K562 (cell line): ENCODE measurements at regions not wholly inside any gene's neighbourhood (a gene's known extent, or its start where the extent isn't known, plus 50 kb on each side); places are given as distances from the start of the nearest gene placed in this dataset.
A peak's percentile ranks its signal among the peaks of the same experiment; 100 is the strongest.

Source experiments
- BRD9 ChIP-seq: fragments of 450-650 bp; IDR thresholded peaks from 2 replicates; pipeline ENCODE4 v1.6.1; 2018; ENCODE audit warnings: low read depth; ENCODE audit not compliant: partially characterized antibody
- CC2D1A ChIP-seq: fragments of 450-650 bp; IDR thresholded peaks from 2 replicates; pipeline ENCODE4 v1.6.1; 2017; ENCODE audit warnings: mild to moderate bottlenecking
- CEBPB ChIP-seq: fragments of 450-650 bp; IDR thresholded peaks from 2 replicates; pipeline ENCODE4 v1.6.1; 2016; ENCODE audit warnings: missing genetic modification characterization, missing compliant biosample characterization
- CHAMP1 ChIP-seq: fragments of 450-650 bp; IDR thresholded peaks from 2 replicates; pipeline ENCODE4 v1.6.1; 2016; ENCODE audit warnings: mild to moderate bottlenecking
- CREM ChIP-seq: IDR thresholded peaks from 2 replicates; pipeline ENCODE4 v1.6.1; 2014; ENCODE audit warnings: antibody characterized with exemption, low read depth
- CXXC5 ChIP-seq: fragments of 250-450 bp; sonication (Bioruptor Pico); IDR thresholded peaks from 2 replicates; pipeline ENCODE4 v1.8.0; 2022; ENCODE audit warnings: inconsistent platforms, mild to moderate bottlenecking, moderate library complexity
- DPF2 ChIP-seq: fragments of 450-650 bp; IDR thresholded peaks from 2 replicates; pipeline ENCODE4 v1.6.1; 2016
- HMBOX1 ChIP-seq: sonication (generic); IDR thresholded peaks from 2 replicates; pipeline ENCODE4 v1.6.1; 2016
- MAFG ChIP-seq: fragments of 450-650 bp; conservative IDR thresholded peaks from 2 replicates; pipeline ENCODE4 v1.6.1; 2016; ENCODE audit warnings: missing genetic modification characterization, missing compliant biosample characterization
- MECOM ChIP-seq: fragments of 250-450 bp; sonication (Bioruptor Pico); IDR thresholded peaks from 2 replicates; pipeline ENCODE4 v1.8.0; 2022; ENCODE audit warnings: inconsistent platforms
- MIER1 ChIP-seq: fragments of 450-650 bp; IDR thresholded peaks from 2 replicates; pipeline ENCODE4 v1.6.1; 2016; ENCODE audit warnings: antibody characterized with exemption, mild to moderate bottlenecking, low read depth
- MYBL2 ChIP-seq, 2 experiments: fragments of 450-650 bp in 1 of 2; sonication (generic) in 1 of 2; formaldehyde crosslinking in 1 of 2; IDR thresholded peaks; 2 replicates each; pipeline versions ENCODE4 v1.6.1 to v1.8.1; 2017 to 2022; ENCODE audit warnings: borderline replicate concordance in 1 of 2, inconsistent platforms in 1 of 2, low read depth in 1 of 2, mild to moderate bottlenecking in 1 of 2, missing genetic modification reagents in 1 of 2, moderate library complexity in 1 of 2
- NFE2 ChIP-seq: IDR thresholded peaks from 2 replicates; pipeline ENCODE4 v1.6.1; 2014; ENCODE audit warnings: antibody characterized with exemption, low read depth
- NR3C1 ChIP-seq: sonication (generic); formaldehyde crosslinking; IDR thresholded peaks from 2 replicates; pipeline ENCODE4 v1.8.1; 2022; ENCODE audit warnings: missing genetic modification reagents
- RBM15 ChIP-seq: fragments of 200-400 bp; formaldehyde crosslinking; IDR thresholded peaks from 2 replicates; pipeline ENCODE4 v1.6.1; 2018; ENCODE audit warnings: mild to moderate bottlenecking, low read length, moderate library complexity; ENCODE audit not compliant: insufficient read depth
- REST ChIP-seq, 2 experiments: fragments of 450-650 bp; formaldehyde crosslinking in 1 of 2; IDR thresholded peaks; 2 replicates each; pipeline versions ENCODE4 v1.4.0 to v1.6.1; 2014 to 2020; ENCODE audit warnings: mild to moderate bottlenecking in 2 of 2, borderline replicate concordance in 1 of 2, low read depth in 1 of 2
- SPI1 ChIP-seq: IDR thresholded peaks from 2 replicates; pipeline ENCODE4 v1.6.1; 2011; ENCODE audit warnings: low read depth, low read length, control low read depth, borderline replicate concordance

DNA sequence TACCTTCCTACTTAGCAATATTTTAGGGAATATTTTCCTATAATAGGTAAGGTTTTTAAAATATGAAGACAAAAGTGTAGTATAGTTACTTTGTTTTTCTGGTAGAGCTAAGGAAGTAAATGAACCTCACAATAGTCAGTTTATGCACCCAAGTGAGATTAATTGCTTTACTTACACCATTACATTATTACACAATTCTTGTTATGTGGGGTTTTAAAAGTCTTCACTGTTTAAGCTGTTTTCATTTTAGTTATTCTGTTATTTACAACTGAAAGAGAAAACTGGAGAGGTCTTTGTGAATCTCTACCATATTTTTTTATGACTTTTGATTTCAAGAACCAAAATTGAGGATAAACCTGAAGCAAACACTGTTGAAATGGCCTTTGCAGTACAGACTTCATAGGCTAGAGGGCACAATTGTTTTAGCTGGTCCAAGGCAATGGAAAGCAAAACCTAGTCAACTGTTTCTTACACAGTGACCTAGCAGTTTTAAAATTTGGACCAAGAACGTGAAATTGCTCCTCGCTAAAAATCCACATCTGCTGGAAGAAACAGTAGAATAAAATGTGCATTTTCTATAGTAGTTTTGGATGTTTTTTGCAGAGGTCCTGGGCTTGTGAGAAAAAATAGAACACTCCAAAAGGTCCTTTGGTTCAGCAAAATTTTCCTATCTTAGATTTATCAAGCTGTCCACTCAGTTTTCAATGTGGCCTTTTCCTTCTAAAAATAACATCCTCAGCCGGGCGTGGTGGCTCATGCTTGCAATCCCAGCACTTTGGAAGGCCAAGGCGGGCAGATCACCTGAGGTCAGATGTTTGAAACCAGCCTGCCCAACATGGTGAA lies 66.4 kb upstream of the FER start (continued):
- TF ChIP-seq REST (IDR thresholded peaks at IDR 0.05; ENCODE audit: borderline replicate concordance) (peak; percentile 87), REST (CRISPR knock-in tag; IDR thresholded peaks at IDR 0.05; ENCODE audit: low read depth) (no peak), CHAMP1 (0 out of 2 replicates have a peak, but pooled peaks have one; percentile 21), NR3C1 (CRISPR knock-in tag) (no peak), MIER1 (no peak), CREM (peak; percentile 28; the same call in 1 of the 2 replicates), RBM15 (no peak), MYBL2 (IDR thresholded peaks at IDR 0.05; ENCODE audit: low read depth) (peak; percentile 36; the same call in 1 of the 2 replicates), MYBL2 (CRISPR knock-in tag; IDR thresholded peaks at IDR 0.05; ENCODE audit: borderline replicate concordance) (no peak), DPF2 (peak; percentile 50; the same call in 1 of the 2 replicates), NFE2 (peak; percentile 95), MAFG (peak; percentile 88), BRD9 (peak; percentile 46), CXXC5 (CRISPR knock-in tag) (0 out of 2 replicates have a peak, but pooled peaks have one; percentile 12), MECOM (CRISPR knock-in tag) (no peak), SPI1 (no peak), HMBOX1 (peak; percentile 90), CC2D1A (peak; percentile 69), CEBPB (tag) (peak; percentile 84)
